Mesendoderm (in vitro differentiated cells): ENCODE measurements at regions not wholly inside any gene's neighbourhood (a gene's known extent, or its start where the extent isn't known, plus 50 kb on each side); places are given as distances from the start of the nearest gene placed in this dataset.

Experiments
- DNase-seq: peaks from one replicate; pipeline ENCODE4 v3.0.0; 2013
- H2AK5ac ChIP-seq: 2 replicates; pipeline ENCODE4 v1.6.1; 2013; ENCODE audit warnings: low read length, inconsistent platforms
- H2BK120ac ChIP-seq: 2 replicates; pipeline ENCODE4 v1.6.1; 2013; ENCODE audit warnings: low read depth, mild to moderate bottlenecking, low read length, moderate library complexity, mixed read lengths
- H2BK15ac ChIP-seq: replicated peaks from 2 replicates; pipeline ENCODE4 v1.6.1; 2013; ENCODE audit warnings: low read depth, mild to moderate bottlenecking, moderate library complexity
- H2BK5ac ChIP-seq: 2 replicates; pipeline ENCODE4 v1.6.1; 2013; ENCODE audit warnings: low read length, inconsistent platforms
- H3K18ac ChIP-seq: 2 replicates; pipeline ENCODE4 v1.6.1; 2013; ENCODE audit warnings: mild to moderate bottlenecking, low read length, mixed read lengths
- H3K23ac ChIP-seq: one replicate; pipeline ENCODE4 v1.6.1; 2013; ENCODE audit warnings: low read length
- H3K27ac ChIP-seq: 2 replicates; pipeline ENCODE4 v1.5.1; 2013; ENCODE audit warnings: low read depth, mild to moderate bottlenecking, inconsistent platforms, low read length, moderate library complexity
- H3K27me3 ChIP-seq: 2 replicates; pipeline ENCODE4 v1.6.1; 2013; ENCODE audit warnings: low read length, control low read depth, mild to moderate bottlenecking, inconsistent platforms; ENCODE audit not compliant: insufficient read depth, poor library complexity
- H3K36me3 ChIP-seq: 2 replicates; pipeline ENCODE4 v1.6.1; 2013; ENCODE audit warnings: low read length, inconsistent platforms; ENCODE audit not compliant: control insufficient read depth, insufficient read depth
- H3K4ac ChIP-seq: one replicate; pipeline ENCODE4 v1.6.1; 2013; ENCODE audit warnings: low read depth, mild to moderate bottlenecking, low read length, moderate library complexity
- H3K4me1 ChIP-seq: 2 replicates; pipeline ENCODE4 v1.6.1; 2013; ENCODE audit warnings: low read depth, low read length, inconsistent platforms; ENCODE audit not compliant: control insufficient read depth
- H3K4me2 ChIP-seq: 2 replicates; pipeline ENCODE4 v1.6.1; 2013; ENCODE audit warnings: low read length
- H3K4me3 ChIP-seq: 2 replicates; pipeline ENCODE4 v1.5.1; 2013; ENCODE audit warnings: mild to moderate bottlenecking, low read length
- H3K56ac ChIP-seq: one replicate; pipeline ENCODE4 v1.6.1; 2013; ENCODE audit warnings: low read length
- H3K79me1 ChIP-seq: 2 replicates; pipeline ENCODE4 v1.6.1; 2013; ENCODE audit warnings: low read length, inconsistent platforms
- H3K79me2 ChIP-seq: 2 replicates; pipeline ENCODE4 v1.6.1; 2013; ENCODE audit warnings: mild to moderate bottlenecking, low read length; ENCODE audit not compliant: control insufficient read depth, insufficient read depth
- H3K9ac ChIP-seq: 2 replicates; pipeline ENCODE4 v1.6.1; 2013; ENCODE audit warnings: low read length, inconsistent platforms
- H4K5ac ChIP-seq: one replicate; pipeline ENCODE4 v1.6.1; 2013; ENCODE audit warnings: low read length
- H4K8ac ChIP-seq: one replicate; pipeline ENCODE4 v1.6.1; 2013; ENCODE audit warnings: low read depth, mild to moderate bottlenecking, control low read depth, low read length, moderate library complexity
- WGBS: extraction: QIAGEN DNeasy Blood & Tissue Kit; methylation state at CpG from one replicate; pipeline ENCODE4 v1.1.7; 2013; ENCODE audit warnings: low lambda C conversion rate, missing lambda C conversion rate; ENCODE audit not compliant: insufficient coverage; ENCODE audit errors: extremely low coverage; 5-methylcytosine and 5-hydroxymethylcytosine counted together

- H3K4me3 ChIP-seq = no peak overlapping the region
- no peaks in the 10 kb centered on the region for H3K27me3 ChIP-seq
- H3K79me2 ChIP-seq = no peaks in the 10 kb centered on the region
- no peak overlapping the region for H4K8ac ChIP-seq
- H4K5ac ChIP-seq = no peak overlapping the region
- no peak overlapping the region for H3K9ac ChIP-seq
- no CpG with 5 or more reads among the region's 3 CpGs for WGBS
- no peak overlapping the region for H2BK120ac ChIP-seq
- H2AK5ac ChIP-seq = no peak overlapping the region
- H3K56ac ChIP-seq = no peak overlapping the region
- no peak overlapping the region for H3K18ac ChIP-seq
- H3K79me1 ChIP-seq = no peaks in the 10 kb centered on the region
- H3K4me1 ChIP-seq = no peaks in the 10 kb centered on the region
- H2BK5ac ChIP-seq = no peak overlapping the region
- no peak for DNase-seq
- H3K36me3 ChIP-seq = no peaks in the 10 kb centered on the region
- H2BK15ac ChIP-seq = no peak overlapping the region
- no peak overlapping the region for H3K4ac ChIP-seq
- H3K27ac ChIP-seq = no peak overlapping the region
- no peak overlapping the region for H3K23ac ChIP-seq
- H3K4me2 ChIP-seq = no peak overlapping the region
Observed at GRCh38 chr6:134826889-134827737, 122.8 kb downstream of the ALDH8A1 start.

- H4K5ac ChIP-seq = no peak overlapping the region
- H2BK120ac ChIP-seq = no peak overlapping the region
- DNase-seq = no peak
- no peak overlapping the region for H3K27ac ChIP-seq
- no peak overlapping the region for H3K4me3 ChIP-seq
- H3K4ac ChIP-seq = no peak overlapping the region
- H2BK15ac ChIP-seq = no peak overlapping the region
- no peak overlapping the region for H3K9ac ChIP-seq
- no CpG with 5 or more reads among the region's 2 CpGs for WGBS
- H2BK5ac ChIP-seq = no peak overlapping the region
- H3K27me3 ChIP-seq = no peaks in the 10 kb centered on the region
- no peak overlapping the region for H3K4me2 ChIP-seq
- no peak overlapping the region for H2AK5ac ChIP-seq
- H3K56ac ChIP-seq = no peak overlapping the region
- no peak overlapping the region for H3K23ac ChIP-seq
- no peak overlapping the region for H3K18ac ChIP-seq
- no peak overlapping the region for H4K8ac ChIP-seq
- no peaks in the 10 kb centered on the region for H3K36me3 ChIP-seq
- H3K79me1 ChIP-seq = no peaks in the 10 kb centered on the region
- no peaks in the 10 kb centered on the region for H3K4me1 ChIP-seq
- no peaks in the 10 kb centered on the region for H3K79me2 ChIP-seq
Observed at GRCh38 chr6:134823710-134824034, 126.2 kb downstream of the ALDH8A1 start.

DNA sequence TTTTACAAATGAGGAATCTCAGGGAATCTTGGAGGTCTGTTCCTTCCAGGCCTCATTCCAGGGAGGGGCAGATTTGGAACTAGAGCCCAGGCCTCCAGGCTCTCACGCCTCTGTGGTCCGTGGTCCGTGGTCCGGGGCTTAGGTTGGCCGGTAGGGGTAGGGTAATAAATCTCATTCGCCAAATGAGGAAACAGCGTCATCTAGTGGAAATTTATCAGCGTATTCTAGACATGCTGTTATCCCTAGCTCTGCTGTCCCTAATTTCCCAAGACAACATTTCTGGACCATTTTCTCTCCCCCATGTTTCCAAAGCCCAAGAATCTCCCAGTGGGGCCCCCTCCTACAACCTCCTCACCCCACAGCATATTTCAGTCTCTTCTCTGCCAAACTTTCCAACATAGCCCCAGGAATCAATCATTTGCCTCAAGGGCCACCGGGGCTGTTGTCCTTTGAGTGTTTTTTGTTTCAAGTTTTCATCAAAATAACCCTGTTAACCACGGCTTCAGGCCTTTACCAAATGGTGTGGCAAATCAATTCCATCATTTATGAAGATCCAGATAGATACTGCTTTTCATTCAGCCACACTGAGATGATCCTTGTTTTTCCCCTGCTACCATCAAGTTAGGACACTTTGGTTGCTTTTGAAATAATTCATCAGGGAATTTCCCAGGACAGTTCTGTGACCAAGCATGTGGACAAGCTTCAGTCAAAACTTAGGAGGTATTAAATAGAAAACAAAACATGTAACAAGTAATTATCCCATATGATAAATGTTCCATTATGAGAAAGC is 126.8 kb downstream of the ALDH8A1 start:
- Histone ChIP-seq H3K4me1 (no peaks in the 10 kb centered on the region), H3K79me2 (no peaks in the 10 kb centered on the region), H3K4me2 (no peak overlapping the region), H3K4ac (no peak overlapping the region), H4K8ac (no peak overlapping the region), H2AK5ac (no peak overlapping the region), H3K4me3 (no peak overlapping the region), H3K18ac (no peak overlapping the region), H3K79me1 (no peaks in the 10 kb centered on the region), H3K56ac (no peak overlapping the region), H3K23ac (no peak overlapping the region), H2BK5ac (no peak overlapping the region), H3K9ac (no peak overlapping the region), H2BK15ac (no peak overlapping the region), H3K36me3 (no peaks in the 10 kb centered on the region), H2BK120ac (no peak overlapping the region), H3K27ac (no peak overlapping the region), H3K27me3 (no peaks in the 10 kb centered on the region), H4K5ac (no peak overlapping the region)
- WGBS = no CpG with 5 or more reads among the region's 10 CpGs
- DNase-seq = peak; percentile 92

DNA sequence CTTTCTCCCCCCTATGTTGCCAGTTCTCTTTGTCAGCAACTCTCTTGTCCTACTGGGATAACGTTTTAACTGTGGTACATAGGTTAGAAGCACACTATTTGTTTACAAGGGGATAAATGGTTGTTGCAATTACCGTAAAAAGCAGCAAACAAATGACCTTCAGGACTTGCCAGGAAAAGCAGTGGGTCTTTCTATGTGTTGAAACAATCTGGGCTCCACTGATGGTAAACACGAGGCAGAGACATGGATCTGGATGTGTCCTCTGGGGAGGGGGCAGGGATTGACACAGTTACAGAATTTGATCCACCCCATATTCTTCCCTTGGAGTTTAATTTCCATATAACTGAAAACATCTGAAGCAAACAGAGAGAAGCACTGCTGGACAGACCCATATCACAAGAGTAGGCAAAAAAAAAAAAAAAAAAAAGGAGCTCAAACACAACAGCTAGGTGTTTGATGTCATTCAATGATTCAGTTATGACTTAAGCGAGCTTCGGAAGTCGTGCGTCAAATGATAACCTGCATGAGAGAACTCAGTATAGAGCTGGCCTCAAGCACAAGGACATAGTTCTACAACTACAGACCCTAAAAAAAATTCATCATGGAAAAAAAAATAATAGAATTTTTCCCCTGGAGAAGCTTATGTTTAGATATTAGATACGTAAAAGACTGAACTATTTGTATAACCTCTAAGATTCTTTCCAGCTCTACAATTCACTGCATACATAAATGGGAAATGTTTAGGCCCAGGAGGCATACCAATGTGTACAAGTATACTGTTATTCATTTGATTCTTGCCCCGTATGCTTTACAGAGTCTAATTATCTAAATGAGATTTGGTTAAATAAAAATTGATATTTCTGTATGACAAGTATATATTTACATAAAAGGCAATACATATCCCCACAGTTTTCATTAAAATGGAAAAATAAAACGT is 127.7 kb downstream of the ALDH8A1 start:
- no peak overlapping the region for H2BK120ac ChIP-seq
- no peak overlapping the region for H2AK5ac ChIP-seq
- no peaks in the 10 kb centered on the region for H3K79me1 ChIP-seq
- no peak overlapping the region for H4K8ac ChIP-seq
- H3K18ac ChIP-seq = peak overlapping the region; percentile 31
- H3K27me3 ChIP-seq = no peaks in the 10 kb centered on the region
- no peaks in the 10 kb centered on the region for H3K4me1 ChIP-seq
- no peaks in the 10 kb centered on the region for H3K79me2 ChIP-seq
- H3K36me3 ChIP-seq = no peaks in the 10 kb centered on the region
- no peak overlapping the region for H3K56ac ChIP-seq
- no peak overlapping the region for H3K4ac ChIP-seq
- WGBS = no CpG with 5 or more reads among the region's 10 CpGs
- H3K23ac ChIP-seq = no peak overlapping the region
- H3K27ac ChIP-seq = no peak overlapping the region
- DNase-seq = no peak
- H2BK5ac ChIP-seq = no peak overlapping the region
- no peak overlapping the region for H4K5ac ChIP-seq
- no peak overlapping the region for H3K4me3 ChIP-seq
- H2BK15ac ChIP-seq = peak overlapping the region; percentile 60
- no peak overlapping the region for H3K9ac ChIP-seq
- H3K4me2 ChIP-seq = no peak overlapping the region

DNA sequence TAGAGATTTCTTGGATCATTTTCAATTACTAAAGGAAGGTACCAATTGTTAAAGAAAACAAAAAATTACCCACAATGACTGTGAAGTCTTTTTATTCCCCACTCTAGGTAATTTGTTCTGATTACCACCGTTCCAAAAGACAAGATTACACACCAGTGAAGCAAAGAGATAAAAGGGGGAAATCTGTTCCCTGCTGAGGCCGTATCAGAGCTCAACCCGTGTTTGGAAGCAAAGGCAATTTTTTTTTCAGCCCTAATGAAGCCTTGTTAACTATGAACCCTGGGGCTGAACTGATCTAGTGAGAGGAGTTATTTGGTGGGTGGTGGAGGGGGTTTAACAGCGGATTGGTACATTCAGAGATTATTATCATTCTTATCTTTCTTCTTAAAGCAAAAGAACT is 128.5 kb downstream of the ALDH8A1 start:
- Histone ChIP-seq H2BK120ac (no peak overlapping the region), H3K79me2 (no peaks in the 10 kb centered on the region), H3K27ac (no peak overlapping the region), H3K36me3 (no peaks in the 10 kb centered on the region), H3K56ac (no peak overlapping the region), H3K79me1 (no peaks in the 10 kb centered on the region), H4K5ac (no peak overlapping the region), H2AK5ac (no peak overlapping the region), H3K18ac (no peak overlapping the region), H2BK5ac (no peak overlapping the region), H2BK15ac (no peak overlapping the region), H3K9ac (no peak overlapping the region), H3K4me3 (no peak overlapping the region), H4K8ac (peak overlapping the region; percentile 94), H3K4me2 (no peak overlapping the region), H3K4me1 (no peaks in the 10 kb centered on the region), H3K27me3 (no peaks in the 10 kb centered on the region), H3K4ac (no peak overlapping the region), H3K23ac (no peak overlapping the region)
- WGBS = no CpG with 5 or more reads among the region's 4 CpGs
- peak; percentile 61 for DNase-seq
